ENCODE measurements at regions not wholly inside any gene's neighbourhood (a gene's known extent, or its start where the extent isn't known, plus 50 kb on each side); places are given as distances from the start of the nearest gene placed in this dataset.
"Not testable (repeated sequence)": the region's sequence is repeated elsewhere in the genome, so short reads cannot be mapped to it uniquely, and the experiment has no call there.

GRCh38 chr15:47903368-47903767, 186.1 kb downstream of the SEMA6D start:
- no peaks in the 10 kb centered on the region for H3K36me3 ChIP-seq (ENCODE audit: insufficient read depth)
- H3K4me3 ChIP-seq (ENCODE audit: low read depth, low read length), result no peak overlapping the region
- H3K27ac ChIP-seq (ENCODE audit: low read depth), result no peak overlapping the region
- no peaks in the 10 kb centered on the region for H3K4me1 ChIP-seq (ENCODE audit: insufficient read depth)
- no peak for DNase-seq (ENCODE audit: extremely low spot score)

- WGBS, result 72% methylated on average over 1 of the region's 1 CpG
- no peaks in the 10 kb centered on the region for H3K4me1 ChIP-seq (ENCODE audit: insufficient read depth)
- no peak for DNase-seq (ENCODE audit: extremely low spot score)
- no peak overlapping the region for H3K27ac ChIP-seq (ENCODE audit: low read depth)
- no peaks in the 10 kb centered on the region for H3K36me3 ChIP-seq (ENCODE audit: insufficient read depth)
- no peak overlapping the region for H3K4me3 ChIP-seq (ENCODE audit: low read depth, low read length)
Measured at GRCh38 chr15:47908486-47908885, 191.2 kb downstream of the SEMA6D start.

GRCh38 chr15:47908950-47909670, 191.8 kb downstream of the SEMA6D start:
- DNase-seq (ENCODE audit: extremely low spot score), result no peak
- Histone ChIP-seq H3K4me3 (ENCODE audit: low read depth, low read length) (no peak overlapping the region), H3K27ac (ENCODE audit: low read depth) (no peak overlapping the region), H3K36me3 (ENCODE audit: insufficient read depth) (no peaks in the 10 kb centered on the region), H3K4me1 (ENCODE audit: insufficient read depth) (no peaks in the 10 kb centered on the region)
- WGBS, result 35% methylated on average over 4 of the region's 4 CpGs

DNA sequence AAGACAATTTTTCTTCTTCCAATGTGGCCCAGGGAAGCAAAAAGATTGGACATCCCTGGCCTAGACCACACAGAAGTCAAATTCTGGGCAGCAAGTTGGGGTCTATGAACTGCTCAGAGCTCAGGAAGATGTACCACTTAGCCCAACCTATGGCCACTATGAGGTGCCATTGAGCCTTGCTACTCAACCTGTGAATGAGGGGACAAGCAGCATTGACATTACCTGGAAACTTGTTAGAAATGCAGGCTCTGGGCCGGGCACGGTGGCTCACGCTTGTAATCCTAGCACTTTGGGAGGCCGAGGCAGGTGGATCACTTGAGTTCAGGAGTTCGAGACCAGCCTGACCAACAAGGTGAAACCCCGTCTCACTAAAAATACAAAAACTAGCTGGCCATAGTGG, 195.6 kb downstream of the SEMA6D start:
- H3K36me3 ChIP-seq (ENCODE audit: insufficient read depth); H3K4me3 ChIP-seq (ENCODE audit: low read depth, low read length); DNase-seq (ENCODE audit: extremely low spot score); H3K27ac ChIP-seq (ENCODE audit: low read depth); H3K4me1 ChIP-seq (ENCODE audit: insufficient read depth): not testable (repeated sequence)
- 81% methylated on average over 6 of the region's 6 CpGs for WGBS

- H3K4me1 ChIP-seq (ENCODE audit: insufficient read depth), result no peaks in the 10 kb centered on the region
- H3K27ac ChIP-seq (ENCODE audit: low read depth), result no peak overlapping the region
- H3K36me3 ChIP-seq (ENCODE audit: insufficient read depth), result no peaks in the 10 kb centered on the region
- H3K4me3 ChIP-seq (ENCODE audit: low read depth, low read length), result no peak overlapping the region
- no peak for DNase-seq (ENCODE audit: extremely low spot score)
- 98% methylated on average over 1 of the region's 1 CpG for WGBS
Measured at GRCh38 chr15:47917881-47918280, 200.6 kb downstream of the SEMA6D start.

DNA sequence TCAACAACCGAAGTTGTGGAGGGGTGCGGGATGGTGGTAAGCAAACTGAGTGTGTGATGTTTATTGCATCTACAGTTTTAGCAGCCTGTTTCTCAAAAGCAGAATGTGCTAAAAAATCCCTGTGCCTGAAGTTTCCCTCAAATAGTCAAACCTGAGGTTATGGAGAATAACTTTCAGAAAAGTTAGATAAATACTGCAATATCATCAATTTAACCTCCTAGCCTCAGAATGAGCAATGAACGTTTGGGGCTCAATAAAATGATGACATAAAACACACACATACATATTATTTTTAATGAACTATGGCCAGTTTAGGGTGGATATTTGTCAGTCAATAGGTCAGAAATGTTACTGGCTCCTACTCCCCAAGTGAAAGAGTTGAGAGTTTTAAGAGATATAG, 201.6 kb downstream of the SEMA6D start:
- H3K4me3 ChIP-seq (ENCODE audit: low read depth, low read length), result no peak overlapping the region
- no peaks in the 10 kb centered on the region for H3K36me3 ChIP-seq (ENCODE audit: insufficient read depth)
- H3K4me1 ChIP-seq (ENCODE audit: insufficient read depth), result no peaks in the 10 kb centered on the region
- 75% methylated on average over 3 of the region's 3 CpGs for WGBS
- DNase-seq (ENCODE audit: extremely low spot score), result no peak
- H3K27ac ChIP-seq (ENCODE audit: low read depth), result no peak overlapping the region

DNA sequence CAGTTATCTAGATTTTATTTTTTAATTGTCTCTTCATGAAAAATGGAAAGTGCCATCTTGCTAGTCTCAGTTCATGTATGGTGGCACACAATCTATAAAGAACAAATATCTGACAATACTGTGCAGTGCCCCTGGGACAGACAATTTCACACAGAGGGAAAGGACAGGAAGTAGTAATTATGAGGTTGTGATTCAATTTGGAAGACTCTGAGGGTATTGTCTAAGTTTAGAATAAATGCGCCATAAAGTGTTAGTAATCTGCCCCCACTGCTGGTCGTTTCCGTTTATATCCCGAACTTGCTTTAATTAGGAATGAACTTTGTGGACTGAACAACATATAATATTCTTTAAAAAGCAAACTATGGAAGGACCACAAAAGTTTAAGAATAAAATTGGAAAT, 196.4 kb upstream of the SLC24A5 start:
- 73% methylated on average over 4 of the region's 4 CpGs for WGBS

DNA sequence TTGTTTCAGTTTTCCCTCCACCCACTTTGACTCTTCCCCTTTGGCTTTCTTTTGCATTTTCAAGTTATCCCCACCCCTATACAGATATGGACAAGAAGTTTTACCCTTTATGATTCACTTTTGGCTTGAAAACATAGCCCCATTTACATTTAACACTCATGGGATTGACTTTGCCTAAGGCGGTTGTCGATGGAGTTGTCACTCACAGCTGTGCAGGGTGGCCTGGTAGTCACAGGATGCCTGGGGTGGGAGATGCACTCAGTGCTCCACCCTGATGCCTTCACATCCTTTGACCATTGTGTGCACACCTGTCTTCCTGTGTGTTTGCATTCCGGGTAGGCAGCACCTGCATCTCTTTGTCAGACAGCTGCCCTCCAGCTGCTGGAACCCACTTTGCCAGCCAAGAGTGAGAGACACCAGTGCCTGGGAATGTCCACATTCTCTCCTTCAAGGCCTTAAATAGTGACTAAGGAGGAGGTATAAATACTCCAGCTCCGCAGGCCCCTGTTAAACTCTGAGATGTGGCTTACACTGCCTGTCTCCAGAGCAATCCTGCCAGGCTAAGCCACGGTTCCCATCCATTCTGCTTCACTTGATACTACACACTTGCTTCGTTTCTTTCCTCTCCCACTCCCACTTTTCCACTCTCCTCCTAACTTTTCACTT, 191.5 kb upstream of the SLC24A5 start:
- Histone ChIP-seq H3K4me3 (ENCODE audit: low read depth, low read length) (no peak overlapping the region), H3K27ac (ENCODE audit: low read depth) (no peak overlapping the region), H3K36me3 (ENCODE audit: insufficient read depth) (no peaks in the 10 kb centered on the region), H3K4me1 (ENCODE audit: insufficient read depth) (no peaks in the 10 kb centered on the region)
- DNase-seq (ENCODE audit: extremely low spot score), result no peak
- WGBS, result 85% methylated on average over 6 of the region's 6 CpGs

More for the DNA sequence above, 196.4 kb upstream of the SLC24A5 start:
- Histone ChIP-seq H3K4me1 (ENCODE audit: insufficient read depth) (no peaks in the 10 kb centered on the region), H3K27ac (ENCODE audit: low read depth) (no peak overlapping the region), H3K36me3 (ENCODE audit: insufficient read depth) (no peaks in the 10 kb centered on the region), H3K4me3 (ENCODE audit: low read depth, low read length) (no peak overlapping the region)
- DNase-seq (ENCODE audit: extremely low spot score), result no peak

DNA sequence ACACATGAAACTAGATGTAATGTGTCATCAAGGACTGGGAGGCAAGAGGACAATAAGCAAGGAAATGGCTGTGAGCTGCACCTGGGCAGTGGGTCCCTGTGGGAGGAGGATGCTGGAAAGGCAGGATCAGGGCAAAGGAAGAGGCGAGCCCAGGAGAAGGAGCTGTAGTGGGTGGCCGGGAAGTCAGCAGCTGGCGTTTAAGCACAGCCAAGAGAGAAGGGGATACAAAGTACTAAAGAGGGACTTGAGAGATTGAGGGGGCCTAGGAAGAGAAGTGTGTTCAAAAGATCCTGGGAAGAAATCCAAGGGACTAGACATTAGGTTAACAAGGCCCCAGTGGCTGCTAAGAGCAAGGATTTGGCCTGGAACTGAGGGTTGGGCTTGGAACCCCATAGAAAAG, 188.5 kb upstream of the SLC24A5 start:
- Histone ChIP-seq H3K36me3 (ENCODE audit: insufficient read depth) (no peaks in the 10 kb centered on the region), H3K4me1 (ENCODE audit: insufficient read depth) (no peaks in the 10 kb centered on the region), H3K27ac (ENCODE audit: low read depth) (no peak overlapping the region), H3K4me3 (ENCODE audit: low read depth, low read length) (no peak overlapping the region)
- WGBS, result 75% methylated on average over 3 of the region's 3 CpGs
- no peak for DNase-seq (ENCODE audit: extremely low spot score)

GRCh38 chr15:47932951-47933641, 187.7 kb upstream of the SLC24A5 start:
- no peak for DNase-seq (ENCODE audit: extremely low spot score)
- 59% methylated on average over 6 of the region's 6 CpGs for WGBS
- no peaks in the 10 kb centered on the region for H3K4me1 ChIP-seq (ENCODE audit: insufficient read depth)
- H3K4me3 ChIP-seq (ENCODE audit: low read depth, low read length), result no peak overlapping the region
- no peak overlapping the region for H3K27ac ChIP-seq (ENCODE audit: low read depth)
- no peaks in the 10 kb centered on the region for H3K36me3 ChIP-seq (ENCODE audit: insufficient read depth)

- Histone ChIP-seq H3K4me3 (ENCODE audit: low read depth, low read length) (no peak overlapping the region), H3K36me3 (ENCODE audit: insufficient read depth) (no peaks in the 10 kb centered on the region), H3K27ac (ENCODE audit: low read depth) (no peak overlapping the region), H3K4me1 (ENCODE audit: insufficient read depth) (no peaks in the 10 kb centered on the region)
- DNase-seq (ENCODE audit: extremely low spot score), result no peak
- WGBS, result 99% methylated on average over 3 of the region's 3 CpGs
Measured at GRCh38 chr15:47933865-47934264, 186.9 kb upstream of the SLC24A5 start.

DNA sequence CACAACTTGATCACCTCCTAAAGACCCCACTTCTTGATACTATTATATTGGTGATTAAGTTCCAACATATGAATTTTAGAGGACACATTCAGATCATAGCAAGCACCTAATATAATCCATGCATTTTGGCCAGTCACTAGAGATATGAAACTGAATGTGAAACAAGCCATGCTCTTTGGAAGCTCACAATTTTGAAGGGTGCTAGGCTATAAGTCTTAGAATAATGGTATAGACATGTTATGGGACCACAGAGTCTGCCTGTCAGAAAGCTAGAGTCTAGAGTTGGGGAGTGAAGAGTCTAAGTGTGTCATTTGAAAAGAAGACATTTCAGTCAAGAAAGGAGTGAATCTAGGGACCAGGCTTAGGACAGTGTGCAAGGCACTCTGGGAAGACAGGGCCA, 186.4 kb upstream of the SLC24A5 start:
- Histone ChIP-seq H3K36me3 (ENCODE audit: insufficient read depth) (no peaks in the 10 kb centered on the region), H3K4me3 (ENCODE audit: low read depth, low read length) (no peak overlapping the region), H3K27ac (ENCODE audit: low read depth) (no peak overlapping the region), H3K4me1 (ENCODE audit: insufficient read depth) (no peaks in the 10 kb centered on the region)
- DNase-seq (ENCODE audit: extremely low spot score), result no peak

GRCh38 chr15:47937834-47938233, 183.0 kb upstream of the SLC24A5 start:
- no peak for DNase-seq (ENCODE audit: extremely low spot score)
- no peak overlapping the region for H3K27ac ChIP-seq (ENCODE audit: low read depth)
- H3K4me3 ChIP-seq (ENCODE audit: low read depth, low read length), result no peak overlapping the region
- no peaks in the 10 kb centered on the region for H3K36me3 ChIP-seq (ENCODE audit: insufficient read depth)
- no peaks in the 10 kb centered on the region for H3K4me1 ChIP-seq (ENCODE audit: insufficient read depth)

DNA sequence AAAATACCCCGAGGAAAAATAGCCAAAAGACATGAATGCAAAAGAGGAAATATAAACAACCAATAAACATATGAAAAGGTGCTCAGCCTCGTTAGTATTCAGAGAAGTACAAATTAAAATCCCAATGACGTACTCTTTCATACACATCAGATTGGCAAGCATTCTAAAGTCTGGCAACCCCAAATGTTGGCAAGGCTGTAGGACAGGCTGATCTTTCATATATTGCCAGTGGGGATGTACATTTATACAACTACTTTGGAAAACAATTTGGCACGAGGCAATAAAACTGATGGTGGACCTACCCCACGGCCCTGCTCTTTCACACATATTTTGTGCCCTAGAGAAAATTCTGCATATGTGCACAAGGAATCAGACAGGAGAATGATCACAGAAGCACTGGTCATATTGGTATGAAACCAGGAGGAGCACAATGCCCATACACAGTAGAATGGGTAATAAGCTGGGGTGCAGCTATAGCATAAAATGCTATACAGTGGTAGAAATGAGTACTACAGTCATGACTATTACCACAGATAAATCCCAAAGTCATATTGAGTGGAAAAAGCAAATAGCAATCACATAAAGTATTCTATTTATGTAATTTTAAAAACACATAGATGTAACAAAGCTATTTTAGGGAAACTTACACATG, 176.0 kb upstream of the SLC24A5 start:
- no peaks in the 10 kb centered on the region for H3K4me1 ChIP-seq (ENCODE audit: insufficient read depth)
- no peak overlapping the region for H3K4me3 ChIP-seq (ENCODE audit: low read depth, low read length)
- 84% methylated on average over 5 of the region's 5 CpGs for WGBS

More for the DNA sequence above, 176.0 kb upstream of the SLC24A5 start:
- Histone ChIP-seq H3K36me3 (ENCODE audit: insufficient read depth) (no peaks in the 10 kb centered on the region), H3K27ac (ENCODE audit: low read depth) (no peak overlapping the region)
- DNase-seq (ENCODE audit: extremely low spot score), result no peak

All from urinary bladder (tissue), 3 donors.